ENCODE measurements at regions not wholly inside any gene's neighbourhood (a gene's known extent, or its start where the extent isn't known, plus 50 kb on each side); places are given as distances from the start of the nearest gene placed in this dataset.

GRCh38 chr9:121577166-121577565 lies 74.3 kb upstream of the DAB2IP start:
- TF ChIP-seq CTCF (IDR thresholded peaks at IDR 0.05) (no peak), POLR2A (IDR thresholded peaks at IDR 0.05) (no peak)

All from uterus (tissue), 2 donors.